Stimulated activated CD8-positive, alpha-beta memory T cell treated with anti-CD3 and anti-CD28 coated beads, Interleukin-15, amount 100 ng/mL, for 24 hours (primary cell): ENCODE measurements at regions not wholly inside any gene's neighbourhood (a gene's known extent, or its start where the extent isn't known, plus 50 kb on each side); places are given as distances from the start of the nearest gene placed in this dataset.
"Not testable (repeated sequence)": the region's sequence is repeated elsewhere in the genome, so short reads cannot be mapped to it uniquely, and the experiment has no call there.

Source experiments
- DNase-seq: peaks from one replicate; pipeline ENCODE4 v3.0.0-alpha.2; 2020; ENCODE audit warnings: low read depth

GRCh38 chr22:25417826-25418225 is 146.6 kb upstream of the GRK3 start:
- not testable (repeated sequence) for DNase-seq

DNA sequence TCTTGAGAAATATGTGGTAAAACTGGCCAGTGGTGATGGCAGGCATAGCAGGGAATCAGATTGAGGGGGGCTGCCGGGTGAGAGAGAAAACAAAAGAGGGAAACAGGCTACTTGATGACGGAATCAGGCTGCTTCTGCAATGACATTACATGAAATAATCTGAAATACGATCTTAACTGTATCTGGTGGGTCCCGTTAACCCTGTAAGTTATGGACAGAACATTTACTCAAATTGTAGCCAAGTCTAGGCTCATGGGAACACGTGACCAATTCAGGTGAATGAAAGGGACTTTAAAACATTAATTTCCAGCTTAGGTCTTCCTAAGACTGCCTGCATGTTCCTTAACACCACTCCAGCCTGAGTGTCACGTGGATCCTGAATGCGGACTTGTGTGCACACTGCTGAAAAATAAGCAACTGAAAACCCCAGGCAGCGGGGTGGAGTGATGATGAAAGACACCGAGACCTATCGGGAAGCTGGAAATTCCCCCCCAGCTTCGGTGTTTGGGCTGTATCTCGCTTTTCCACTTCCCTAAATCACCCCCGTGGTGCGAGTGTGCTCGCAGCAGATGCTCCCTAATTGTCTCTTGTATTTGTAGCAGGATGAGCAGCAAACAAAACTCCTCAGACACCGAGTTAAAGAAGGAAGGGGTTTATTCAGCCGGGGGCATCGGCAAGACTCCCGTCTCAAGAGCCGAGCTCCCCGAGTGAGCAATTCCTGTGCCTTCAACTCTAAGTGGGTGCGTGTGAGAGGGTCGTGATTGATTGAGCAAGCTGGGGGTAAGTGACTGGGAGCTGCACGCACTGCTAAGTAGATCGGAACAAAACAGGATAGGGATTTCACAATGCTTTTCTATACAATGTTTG is 145.0 kb upstream of the GRK3 start:
- no peak for DNase-seq

GRCh38 chr22:25420114-25420441 is 144.4 kb upstream of the GRK3 start:
- DNase-seq = not testable (repeated sequence)

DNA sequence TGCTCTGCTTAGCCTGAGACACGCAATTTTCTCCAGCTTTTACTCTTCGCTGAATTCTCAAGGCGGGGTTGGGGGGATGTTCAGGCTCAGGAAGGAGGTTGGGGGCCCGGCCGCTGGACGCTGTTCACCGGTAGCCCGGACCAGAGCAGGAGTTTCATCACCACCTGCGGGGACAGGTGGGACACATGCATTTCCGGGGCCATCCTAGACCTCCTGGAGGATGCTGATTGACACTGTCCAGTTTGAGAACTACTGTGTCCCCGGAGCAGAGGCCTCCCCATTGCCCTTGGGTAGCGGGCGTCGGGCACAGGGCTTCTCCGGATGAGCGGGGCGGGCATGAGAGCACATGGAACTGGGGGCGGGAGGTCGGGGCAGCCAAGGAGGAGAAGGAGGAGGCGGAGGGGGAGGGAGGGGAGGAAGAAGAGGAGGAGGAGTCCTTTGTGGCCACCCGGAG is 144.0 kb upstream of the GRK3 start:
- DNase-seq = no peak

DNA sequence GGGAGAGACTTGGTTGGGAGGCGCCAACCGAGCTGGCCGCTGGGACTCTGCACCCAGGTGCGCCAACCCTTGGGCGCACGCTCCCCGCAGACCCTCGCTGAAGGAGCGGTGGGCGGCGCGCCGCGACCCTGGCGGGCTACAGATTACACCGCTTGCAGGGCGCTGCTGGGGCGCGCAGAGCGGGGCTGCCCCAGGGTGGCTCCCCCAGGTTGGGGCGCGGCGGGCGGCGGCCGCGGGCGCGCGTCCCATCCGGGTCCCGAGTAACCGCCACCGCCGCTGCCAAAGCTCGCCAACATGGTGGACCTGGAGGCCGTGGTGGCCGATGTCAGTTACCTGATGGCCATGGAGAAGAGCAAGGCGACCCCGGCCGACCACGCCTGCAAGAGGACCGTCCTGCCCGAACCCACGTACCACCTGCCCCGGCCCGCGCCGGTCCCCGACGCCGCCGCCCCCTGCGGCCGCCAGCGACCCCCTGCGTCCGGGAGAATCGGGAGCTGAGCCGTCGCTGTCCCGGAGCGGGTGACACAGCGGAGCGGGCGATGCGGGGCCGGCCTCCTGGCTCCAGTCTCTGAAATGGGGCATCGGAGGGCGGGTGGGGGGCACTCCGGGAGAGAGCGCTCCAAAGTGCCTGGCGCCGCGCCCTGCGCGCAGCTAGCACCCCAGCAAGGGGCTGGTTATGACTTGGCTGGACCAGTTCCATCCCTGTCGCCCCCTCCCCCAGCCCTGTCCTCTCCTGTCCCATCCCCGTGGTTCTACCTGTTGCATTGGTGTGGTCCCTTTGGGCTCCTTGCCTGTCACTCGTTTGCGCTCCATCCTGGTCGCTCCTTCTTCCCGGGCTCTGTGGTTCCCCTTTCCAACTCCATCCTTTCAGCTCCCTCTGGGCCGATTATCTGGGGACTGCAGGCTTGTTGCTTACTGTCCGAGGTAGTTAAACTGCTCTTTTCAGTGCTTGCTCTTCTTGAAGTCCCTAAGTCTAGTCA is 143.3 kb upstream of the GRK3 start:
- no peak for DNase-seq

GRCh38 chr22:25426530-25427308 is 137.8 kb upstream of the GRK3 start:
- not testable (repeated sequence) for DNase-seq

GRCh38 chr22:25431637-25432342 is 132.7 kb upstream of the GRK3 start:
- DNase-seq = not testable (repeated sequence)

DNA sequence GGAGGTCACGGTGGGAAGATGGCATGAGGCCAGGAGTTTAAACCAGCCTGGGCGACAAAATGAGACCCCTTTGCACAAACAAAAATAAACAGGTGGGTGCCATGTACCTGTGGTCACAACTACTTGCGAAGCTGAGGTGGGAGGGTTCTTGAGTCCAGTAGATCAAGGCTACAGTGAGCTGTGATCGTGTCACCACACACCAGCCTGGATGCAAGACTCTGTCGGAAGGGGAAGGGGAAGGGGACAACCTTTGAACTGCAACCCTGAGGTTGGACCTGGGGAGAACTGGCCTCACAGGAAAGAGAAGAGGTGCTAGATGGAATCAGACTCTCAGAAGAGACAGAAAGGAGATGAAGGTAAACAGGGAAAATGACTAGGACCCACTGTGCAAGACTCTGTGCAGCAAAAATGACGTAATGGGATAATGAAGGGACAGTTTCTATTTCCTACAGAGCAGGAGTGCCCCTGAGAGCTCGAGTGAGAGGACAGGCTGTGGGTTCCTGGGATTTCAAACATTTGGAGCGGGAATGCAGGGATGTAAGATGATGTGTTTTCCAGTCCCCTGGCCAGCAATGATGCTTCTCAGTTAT is 131.0 kb upstream of the GRK3 start:
- DNase-seq = not testable (repeated sequence)

DNA sequence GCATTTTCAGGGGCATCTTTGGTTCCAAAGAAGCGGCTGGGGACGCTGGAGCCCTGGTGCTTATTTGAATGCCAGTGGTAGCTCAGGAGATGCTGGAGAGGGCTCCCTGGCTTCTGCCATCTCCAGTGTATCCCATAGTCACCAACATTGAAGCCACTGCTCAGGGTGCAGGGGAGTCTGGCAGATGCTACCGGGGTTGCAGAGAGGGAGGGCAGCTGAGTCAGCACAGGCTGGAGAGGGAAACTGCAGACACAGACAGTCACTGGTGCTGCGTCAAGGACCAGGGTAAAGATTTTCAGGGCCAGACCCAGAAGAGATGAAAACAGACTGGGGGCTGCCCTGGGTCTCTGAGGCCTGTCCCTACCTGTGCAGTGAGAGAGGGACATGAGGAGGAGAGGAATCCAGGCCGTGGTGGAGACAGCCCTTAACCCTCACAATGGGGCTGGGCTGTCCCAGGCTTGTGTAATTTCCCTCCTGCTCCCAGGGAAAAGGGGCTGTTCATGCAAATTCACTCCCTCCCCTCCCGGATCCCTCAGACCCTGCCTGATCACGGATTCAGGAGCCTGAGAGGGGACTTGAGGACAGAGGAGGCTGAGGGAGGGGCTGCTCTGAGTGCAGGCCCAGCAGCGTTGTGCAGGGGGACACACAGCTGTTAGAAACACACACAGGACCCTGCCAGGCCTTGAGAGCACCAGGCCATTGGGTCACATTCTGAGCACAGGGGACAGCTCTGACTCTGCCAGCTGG is 126.9 kb upstream of the GRK3 start:
- DNase-seq = no peak

GRCh38 chr22:25447067-25447685 is 117.3 kb upstream of the GRK3 start:
- no peak for DNase-seq

- DNase-seq = peak; percentile 94
These were observed 116.6 kb upstream of the GRK3 start for GRCh38 chr22:25447686-25448434.

- DNase-seq = no peak
These were observed 115.9 kb upstream of the GRK3 start for GRCh38 chr22:25448435-25449051.

DNA sequence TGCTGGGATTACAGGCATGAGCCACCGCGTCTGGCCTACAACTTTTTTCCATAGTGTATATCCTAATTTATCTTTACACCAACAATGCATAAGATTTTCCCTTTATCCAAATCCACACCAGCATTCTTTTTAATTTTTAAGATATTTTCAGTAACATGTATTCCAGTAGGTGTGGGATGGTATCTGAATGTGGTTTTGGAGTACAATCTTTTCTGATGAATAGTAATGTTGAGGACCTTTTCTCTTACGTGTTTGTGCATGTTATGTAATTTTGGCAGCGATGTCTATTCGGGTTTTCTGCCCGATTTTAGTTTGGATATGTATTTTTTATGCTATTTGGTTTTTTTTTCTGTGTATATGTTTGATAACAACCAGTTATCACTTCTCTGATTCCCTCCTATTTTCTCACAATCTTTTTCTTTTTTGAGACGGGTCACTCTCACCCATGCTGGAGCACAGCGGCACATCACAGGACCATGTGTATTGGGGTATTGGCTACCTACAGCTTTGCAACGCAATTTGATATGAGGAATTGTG is 114.6 kb upstream of the GRK3 start:
- DNase-seq = no peak

DNA sequence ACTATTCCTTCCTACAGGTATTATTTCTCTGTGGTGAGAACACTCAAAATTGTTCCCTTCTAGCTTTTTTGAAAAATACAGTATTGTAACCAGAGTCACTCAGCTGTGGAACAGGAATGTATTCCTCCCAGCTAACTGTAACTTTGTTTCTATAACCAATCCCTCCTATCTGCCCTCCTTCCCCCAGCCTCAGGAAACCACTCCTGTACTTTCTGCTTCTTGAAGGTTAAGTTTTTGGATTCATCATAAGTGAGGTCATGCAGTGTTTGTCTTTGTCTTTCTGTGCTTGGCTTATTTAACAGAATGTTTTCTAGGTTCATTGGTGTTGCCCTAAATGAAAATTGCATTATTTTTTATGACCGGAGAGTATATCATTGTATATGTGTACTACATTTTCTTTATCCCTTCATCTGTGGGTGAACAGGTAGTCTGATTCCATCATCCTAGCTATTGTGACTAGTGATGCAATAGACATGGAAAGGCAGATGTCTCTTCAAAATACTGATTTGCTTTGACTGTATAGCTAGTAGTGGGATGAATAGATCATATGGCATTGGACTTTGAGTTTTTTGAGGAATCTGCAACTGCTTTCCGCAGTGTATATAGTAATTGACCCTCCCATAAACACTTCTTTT is 112.9 kb upstream of the GRK3 start:
- DNase-seq = no peak

DNA sequence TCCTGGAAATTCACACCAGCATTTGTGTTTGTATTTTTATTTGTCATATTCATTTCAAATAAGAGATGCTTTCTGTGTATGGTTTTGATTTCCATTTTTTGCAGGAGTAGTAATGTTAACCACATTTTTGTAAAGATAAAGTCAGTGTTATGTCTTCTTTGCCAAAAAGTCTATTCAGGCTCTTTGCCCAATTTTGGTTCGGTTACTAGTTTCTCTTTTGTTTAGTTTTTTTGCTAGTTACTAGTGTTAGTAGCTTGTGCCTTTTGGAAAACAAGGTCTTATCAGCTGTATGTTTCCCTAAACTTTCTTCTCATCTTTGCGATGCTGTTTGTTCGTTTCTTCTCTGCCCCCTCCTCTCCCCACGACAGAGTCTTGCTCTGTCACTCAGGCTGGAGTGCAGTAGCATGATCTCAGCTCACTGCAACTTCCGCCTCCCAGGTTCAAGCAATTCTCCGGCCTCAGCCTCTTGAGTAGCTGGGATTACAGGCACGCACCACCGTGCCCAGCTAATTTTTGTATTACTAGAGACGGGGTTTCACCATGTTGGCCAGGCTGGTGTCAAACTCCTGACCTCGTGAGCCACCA is 112.3 kb upstream of the GRK3 start:
- DNase-seq = no peak

GRCh38 chr22:25453058-25453457 is 111.4 kb upstream of the GRK3 start:
- DNase-seq = no peak

DNA sequence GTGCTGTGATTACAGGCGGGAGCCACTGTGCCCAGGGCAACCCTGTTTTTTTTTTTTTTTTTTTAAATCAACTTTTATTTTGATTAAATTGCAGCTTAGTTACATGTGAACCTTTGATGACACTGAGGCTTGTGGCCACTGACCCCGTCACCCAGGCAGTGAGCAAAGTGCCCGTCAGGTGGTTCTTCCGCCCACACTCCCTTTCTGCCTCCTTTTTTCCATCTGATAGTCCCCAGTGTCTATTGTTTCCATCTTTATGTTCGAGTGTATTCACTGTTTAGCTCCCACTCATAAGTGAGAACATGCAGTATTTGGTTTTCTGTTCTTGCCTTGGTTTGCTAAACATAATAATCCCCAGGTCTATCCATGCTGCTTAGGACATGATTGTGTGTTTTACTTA is 110.9 kb upstream of the GRK3 start:
- no peak for DNase-seq
